GM10266 (cell line): ENCODE measurements at regions not wholly inside any gene's neighbourhood (a gene's known extent, or its start where the extent isn't known, plus 50 kb on each side); places are given as distances from the start of the nearest gene placed in this dataset.

Experiments used
- DNase-seq: peaks from one replicate; pipeline ENCODE4 v3.0.0; 2012; ENCODE audit errors: extremely low spot score
- CTCF ChIP-seq: IDR thresholded peaks from 2 replicates; pipeline ENCODE4 v1.5.1; 2012; ENCODE audit warnings: mild to moderate bottlenecking, low read depth; ENCODE audit not compliant: control insufficient read depth, insufficient read depth; ENCODE audit errors: missing control alignments

GRCh38 chr3:23691357-23691895 lies 114.3 kb upstream of the UBE2E1 start:
- no peak for DNase-seq
- no peak for TF ChIP-seq CTCF

GRCh38 chr3:23696842-23697241 lies 108.9 kb upstream of the UBE2E1 start:
- DNase-seq, result no peak
- no peak for TF ChIP-seq CTCF

- TF ChIP-seq CTCF, result no peak
- DNase-seq, result no peak
These were observed 108.3 kb upstream of the UBE2E1 start for GRCh38 chr3:23697416-23697815.

- TF ChIP-seq CTCF, result no peak
- DNase-seq, result no peak
These were observed 107.0 kb upstream of the UBE2E1 start for GRCh38 chr3:23698652-23699313.

- TF ChIP-seq CTCF, result no peak
- no peak for DNase-seq
These were observed 105.1 kb upstream of the UBE2E1 start for GRCh38 chr3:23700616-23701015.

- no peak for DNase-seq
These were observed 103.8 kb upstream of the UBE2E1 start for GRCh38 chr3:23701716-23702597.

More at GRCh38 chr3:23701716-23702597, 103.8 kb upstream of the UBE2E1 start:
- TF ChIP-seq CTCF, result no peak
